GM13976 (cell line): ENCODE measurements at regions not wholly inside any gene's neighbourhood (a gene's known extent, or its start where the extent isn't known, plus 50 kb on each side); places are given as distances from the start of the nearest gene placed in this dataset.

Experiments used
- DNase-seq: peaks from one replicate; pipeline ENCODE4 v3.0.0; 2012; ENCODE audit warnings: low spot score
- in situ Hi-C: fragments of 300-500 bp; cut with MboI; formaldehyde crosslinking; loops from one replicate; pipeline ENCODE4 v1.12.0; 2022; ENCODE audit warnings: low sequenced_read_pairs, mixed read lengths, inconsistent platforms; ENCODE audit not compliant: unreplicated experiment
- TF ChIP-seq, protein P1 (sequence below): IDR thresholded peaks from 2 replicates; pipeline ENCODE4 v1.5.1; 2012; ENCODE audit warnings: borderline replicate concordance, mild to moderate bottlenecking; ENCODE audit not compliant: insufficient read depth; ENCODE audit errors: extremely low read depth, missing control alignments, control extremely low read depth

DNA sequence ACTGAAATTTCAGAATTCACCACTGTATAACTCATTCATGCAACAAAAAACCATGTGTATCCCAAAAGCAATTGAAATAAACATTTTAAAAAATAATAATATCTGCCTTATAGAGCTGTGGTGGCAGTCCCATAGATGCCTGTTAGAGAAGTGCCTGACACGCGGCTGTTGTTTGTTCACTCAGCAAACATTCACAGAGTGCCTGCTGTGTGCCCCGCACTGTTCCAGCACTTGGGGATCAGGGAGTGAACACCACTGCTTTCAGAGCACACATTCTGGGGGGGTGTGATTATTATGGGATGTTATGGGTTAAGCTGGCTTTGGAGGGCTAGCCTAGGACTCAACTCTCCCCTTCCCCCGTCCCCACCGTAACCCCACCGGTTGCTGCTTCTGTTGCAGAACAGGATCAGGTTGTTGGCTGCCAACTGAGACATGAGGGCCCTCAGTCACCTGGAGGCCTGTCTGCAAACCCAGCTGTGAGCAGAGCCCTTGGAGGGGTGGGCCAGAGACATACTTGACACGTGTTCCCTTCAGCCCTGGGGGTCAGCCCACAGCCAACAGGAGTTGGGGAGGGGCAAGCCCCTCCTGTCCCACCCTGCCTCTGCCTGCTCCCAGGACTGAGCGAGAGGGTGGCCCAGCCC, 103.3 kb upstream of the CIBAR2 start:
- in situ Hi-C loops, result no loop called here
- DNase-seq, result no peak
- TF ChIP-seq, protein P1, sequence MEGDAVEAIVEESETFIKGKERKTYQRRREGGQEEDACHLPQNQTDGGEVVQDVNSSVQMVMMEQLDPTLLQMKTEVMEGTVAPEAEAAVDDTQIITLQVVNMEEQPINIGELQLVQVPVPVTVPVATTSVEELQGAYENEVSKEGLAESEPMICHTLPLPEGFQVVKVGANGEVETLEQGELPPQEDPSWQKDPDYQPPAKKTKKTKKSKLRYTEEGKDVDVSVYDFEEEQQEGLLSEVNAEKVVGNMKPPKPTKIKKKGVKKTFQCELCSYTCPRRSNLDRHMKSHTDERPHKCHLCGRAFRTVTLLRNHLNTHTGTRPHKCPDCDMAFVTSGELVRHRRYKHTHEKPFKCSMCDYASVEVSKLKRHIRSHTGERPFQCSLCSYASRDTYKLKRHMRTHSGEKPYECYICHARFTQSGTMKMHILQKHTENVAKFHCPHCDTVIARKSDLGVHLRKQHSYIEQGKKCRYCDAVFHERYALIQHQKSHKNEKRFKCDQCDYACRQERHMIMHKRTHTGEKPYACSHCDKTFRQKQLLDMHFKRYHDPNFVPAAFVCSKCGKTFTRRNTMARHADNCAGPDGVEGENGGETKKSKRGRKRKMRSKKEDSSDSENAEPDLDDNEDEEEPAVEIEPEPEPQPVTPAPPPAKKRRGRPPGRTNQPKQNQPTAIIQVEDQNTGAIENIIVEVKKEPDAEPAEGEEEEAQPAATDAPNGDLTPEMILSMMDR, result no peak

DNA sequence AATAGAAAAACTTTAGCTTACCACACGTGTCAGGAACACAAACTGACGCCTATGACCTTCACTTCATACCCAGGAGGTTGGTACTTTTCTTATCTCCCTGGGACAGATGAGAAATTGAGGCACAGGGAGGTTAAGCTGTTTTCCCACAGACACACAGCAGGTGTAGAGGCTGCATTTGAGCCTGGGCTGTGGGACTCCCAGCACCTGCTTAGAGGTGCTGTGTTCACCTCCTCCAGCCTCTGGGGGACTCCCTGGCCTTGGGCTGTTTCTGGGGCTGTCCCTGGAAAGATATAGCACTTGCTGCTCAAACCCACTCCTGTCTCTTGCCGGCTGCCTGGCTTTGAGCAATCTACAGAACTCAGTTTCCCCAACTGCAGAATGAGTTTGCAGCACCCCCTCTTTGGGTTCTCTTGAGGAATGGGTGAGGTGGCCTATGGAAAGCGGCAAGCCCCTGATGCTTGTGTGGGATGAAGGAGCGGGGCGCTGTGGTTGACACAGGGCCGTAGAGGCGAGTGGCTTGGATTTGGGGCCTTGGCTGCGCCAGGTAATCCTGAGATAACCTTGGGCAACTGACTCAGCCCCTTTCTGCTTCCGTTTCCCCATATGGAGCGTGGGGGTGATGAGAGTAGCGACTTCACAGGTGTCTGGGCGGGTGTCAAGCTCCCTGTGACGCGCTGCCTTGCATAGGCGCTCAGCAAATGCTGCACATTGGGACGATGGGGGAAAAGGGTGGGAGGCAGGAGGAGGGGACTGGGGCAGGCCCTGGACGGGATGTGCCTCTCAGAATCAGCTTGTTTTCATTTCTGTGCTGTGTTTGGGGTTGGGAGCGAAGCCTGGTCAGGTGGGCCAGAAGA, 104.5 kb upstream of the CIBAR2 start:
- in situ Hi-C loops, result no loop called here
- DNase-seq, result peak; percentile 76
- TF ChIP-seq, protein P1, result no peak

GRCh38 chr16:85220125-85220839, 108.0 kb upstream of the CIBAR2 start:
- DNase-seq, result no peak
- in situ Hi-C loops, result no loop called here
- TF ChIP-seq, protein P1, result no peak

GRCh38 chr16:85220964-85221731, 108.9 kb upstream of the CIBAR2 start:
- no peak for DNase-seq

DNA sequence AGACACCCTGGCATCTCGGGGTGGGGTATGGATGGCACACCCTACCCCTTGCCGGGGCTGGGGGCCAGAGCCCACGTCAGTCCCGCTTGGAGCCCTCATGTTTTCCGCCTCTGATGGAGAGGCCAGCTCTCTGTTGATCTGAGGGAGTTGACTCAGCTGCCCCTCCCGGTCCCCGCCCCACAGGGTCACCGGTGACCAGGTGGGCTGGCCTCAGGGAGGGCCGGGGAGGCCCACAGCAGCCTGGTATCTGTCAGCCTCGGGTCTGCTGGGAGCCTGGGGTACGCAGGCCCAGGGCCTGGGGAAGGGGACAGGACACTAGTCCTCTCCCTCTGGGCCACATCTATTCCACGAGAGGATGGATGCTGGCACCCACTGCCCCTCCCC, 109.5 kb upstream of the CIBAR2 start:
- DNase-seq, result no peak
- in situ Hi-C loops, result no loop called here
- TF ChIP-seq, protein P1, result no peak

More at GRCh38 chr16:85220964-85221731, 108.9 kb upstream of the CIBAR2 start:
- TF ChIP-seq, protein P1, result no peak
- in situ Hi-C loops, result no loop called here
